Spinal cord (tissue), 9 donors: ENCODE measurements at regions not wholly inside any gene's neighbourhood (a gene's known extent, or its start where the extent isn't known, plus 50 kb on each side); places are given as distances from the start of the nearest gene placed in this dataset.

Source experiments
- DNase-seq, 6 donors: peaks; one replicate each; pipeline versions ENCODE4 v3.0.0 to v3.0.0-alpha.2; 2013 to 2015; ENCODE audit warnings: low spot score in 6 of 6, low read depth in 4 of 6
- H3K27ac ChIP-seq: one replicate; pipeline ENCODE4 v1.5.1; 2013; ENCODE audit warnings: low read depth, low read length, control low read depth
- H3K27me3 ChIP-seq: one replicate; pipeline ENCODE4 v1.6.1; 2013; ENCODE audit warnings: low read length; ENCODE audit not compliant: control insufficient read depth, insufficient read depth
- H3K36me3 ChIP-seq: one replicate; pipeline ENCODE4 v1.6.1; 2013; ENCODE audit warnings: low read length; ENCODE audit not compliant: control insufficient read depth, insufficient read depth
- H3K4me1 ChIP-seq: one replicate; pipeline ENCODE4 v1.6.1; 2013; ENCODE audit warnings: low read length; ENCODE audit not compliant: control insufficient read depth, insufficient read depth
- H3K4me3 ChIP-seq: one replicate; pipeline ENCODE4 v1.5.1; 2013; ENCODE audit warnings: low read depth, low read length, control low read depth
- H3K9me3 ChIP-seq: one replicate; pipeline ENCODE4 v1.6.1; 2013; ENCODE audit warnings: low read length; ENCODE audit not compliant: control insufficient read depth, insufficient read depth
- WGBS: methylation state at CpG from one replicate; pipeline ENCODE4 v1.1.5; 2013; ENCODE audit warnings: missing lambda C conversion rate; ENCODE audit not compliant: insufficient coverage; 5-methylcytosine and 5-hydroxymethylcytosine counted together
- donor health status: healthy.

- no CpG with 5 or more reads among the region's 1 CpG for WGBS
- no peak for DNase-seq
- no peaks in the 10 kb centered on the region for H3K4me1 ChIP-seq
- H3K36me3 ChIP-seq = no peaks in the 10 kb centered on the region
- H3K27me3 ChIP-seq = no peaks in the 10 kb centered on the region
- no peaks in the 10 kb centered on the region for H3K9me3 ChIP-seq
- H3K4me3 ChIP-seq = no peak overlapping the region
- no peak overlapping the region for H3K27ac ChIP-seq
Measured at GRCh38 chr2:177335917-177336450, 56.6 kb upstream of the AGPS start.

GRCh38 chr2:177338177-177338721 lies 54.3 kb upstream of the AGPS start:
- no peak for DNase-seq
- Histone ChIP-seq H3K36me3 (no peaks in the 10 kb centered on the region), H3K9me3 (no peaks in the 10 kb centered on the region), H3K27ac (no peak overlapping the region), H3K4me3 (no peak overlapping the region), H3K4me1 (no peaks in the 10 kb centered on the region), H3K27me3 (no peaks in the 10 kb centered on the region)
- no CpG with 5 or more reads among the region's 4 CpGs for WGBS

DNA sequence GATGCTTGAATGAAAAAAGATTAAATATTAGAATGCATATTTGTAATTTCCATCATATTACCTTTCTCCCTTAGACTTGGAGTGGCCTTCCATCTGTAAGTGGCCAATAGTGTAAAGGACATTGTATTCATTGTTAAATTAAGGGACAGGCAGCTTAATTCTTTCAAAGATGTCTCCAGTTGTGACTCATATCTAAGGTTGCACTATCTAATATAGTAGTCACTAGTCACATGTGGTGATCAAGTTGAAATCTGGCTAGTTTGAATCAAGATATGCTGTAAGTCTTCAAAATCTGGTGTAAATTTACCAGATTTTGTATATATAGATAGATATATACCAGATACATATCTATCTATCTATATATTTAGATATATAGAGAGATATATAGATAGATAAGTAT lies 52.4 kb upstream of the AGPS start:
- Histone ChIP-seq H3K27ac (no peak overlapping the region), H3K4me1 (no peaks in the 10 kb centered on the region), H3K36me3 (no peaks in the 10 kb centered on the region), H3K27me3 (no peaks in the 10 kb centered on the region), H3K4me3 (no peak overlapping the region), H3K9me3 (no peaks in the 10 kb centered on the region)
- DNase-seq = no peak

DNA sequence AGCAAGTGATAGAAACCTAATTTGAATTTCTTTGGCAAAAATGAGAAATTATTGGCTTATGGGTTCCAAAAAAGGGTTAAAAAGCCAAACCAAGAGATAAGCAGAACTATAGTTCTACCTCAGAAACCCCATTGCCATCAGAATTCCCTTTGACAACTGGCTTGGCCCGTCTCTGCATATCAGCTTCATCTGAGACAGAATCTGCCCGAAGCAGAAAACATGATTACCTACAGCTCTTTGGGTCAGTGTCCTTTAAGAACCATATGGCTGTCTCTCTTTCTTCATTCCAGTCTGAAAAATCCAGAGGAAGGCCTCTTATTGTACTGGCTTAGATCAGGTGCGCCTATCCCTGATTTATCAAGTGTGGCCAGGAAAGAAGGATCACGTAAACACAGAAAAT lies 49.8 kb upstream of the AGPS start:
- no peak overlapping the region for H3K27ac ChIP-seq
- no peak overlapping the region for H3K4me3 ChIP-seq
- H3K4me1 ChIP-seq = no peaks in the 10 kb centered on the region
- no peak for DNase-seq
- no peaks in the 10 kb centered on the region for H3K36me3 ChIP-seq
- no peaks in the 10 kb centered on the region for H3K9me3 ChIP-seq
- WGBS = 92% methylated on average over 4 of the region's 4 CpGs
- H3K27me3 ChIP-seq = no peaks in the 10 kb centered on the region
